Right lobe of liver (tissue), 6 donors: ENCODE measurements at regions not wholly inside any gene's neighbourhood (a gene's known extent, or its start where the extent isn't known, plus 50 kb on each side); places are given as distances from the start of the nearest gene placed in this dataset.

Experiments used
- ATAC-seq, 4 donors: fragments of 200-7000 bp; cut with Tn5 transposase; one replicate each; pipeline ENCODE4 v1.9.1; 2020; ENCODE audit warnings: mild to moderate bottlenecking in 4 of 4, moderate library complexity in 4 of 4
- DNase-seq, 3 donors: peaks; one replicate each; pipeline ENCODE4 v3.0.0-alpha.2; 2020
- H3K27ac ChIP-seq, 3 donors: fragments of 200-600 bp; one replicate each; pipeline ENCODE4 v1.8.0; 2022
- H3K27me3 ChIP-seq, 2 donors: fragments of 200-600 bp; one replicate each; pipeline ENCODE4 v1.8.0; 2022
- H3K36me3 ChIP-seq, 4 donors: fragments of 200-600 bp; sonication (generic) in 1 of 4; one replicate each; pipeline versions ENCODE4 v1.5.1 to v1.8.0; 2017 to 2022; ENCODE audit warnings: control low read depth in 1 of 4
- H3K4me1 ChIP-seq, 4 donors: fragments of 200-600 bp; sonication (generic) in 1 of 4; one replicate each; pipeline versions ENCODE4 v1.5.1 to v1.8.0; 2017 to 2022; ENCODE audit warnings: control low read depth in 1 of 4
- H3K4me3 ChIP-seq, 3 donors: fragments of 200-600 bp; one replicate each; pipeline ENCODE4 v1.8.0; 2022
- H3K9me3 ChIP-seq, 4 donors: fragments of 200-600 bp; sonication (generic) in 1 of 4; one replicate each; pipeline versions ENCODE4 v1.5.1 to v1.8.0; 2017 to 2022; ENCODE audit warnings: control low read depth in 1 of 4
- POLR2A ChIP-seq: fragments of 450-650 bp; IDR thresholded peaks from one replicate; pipeline ENCODE4 v1.6.1; 2017; ENCODE audit warnings: antibody characterized with exemption, mild to moderate bottlenecking
- WGBS: methylation state at CpG from one replicate; pipeline ENCODE4 v1.1.6; 2018; ENCODE audit warnings: low coverage, low lambda C conversion rate; ENCODE audit not compliant: insufficient coverage; ENCODE audit errors: missing lambda C conversion rate; 5-methylcytosine and 5-hydroxymethylcytosine counted together
- intact Hi-C, 2 donors: fragments of 100-400 bp; cut with DNase I; formaldehyde crosslinking; loops; one replicate each; pipeline versions ENCODE4 v1.11.2 to v1.14.1; 2022
- TF ChIP-seq, protein P1 (sequence below), 4 donors: fragments of 200-600 bp in 3 of 4; fragments of 450-650 bp in 1 of 4; IDR thresholded peaks; one replicate each; pipeline versions ENCODE4 v1.5.1 to v1.8.0; 2016 to 2022; ENCODE audit warnings: antibody characterized with exemption in 4 of 4, mild to moderate bottlenecking in 2 of 4
- donor health status: DM: no; HTN: yes; CAD: no.
- donor health status: DM: no; HTN: no; CAD: no.
- donor health status: DM: no; HTN: no; CAD: no.
- donor health status: DM: no; HTN: yes; CAD: no.
- donor health status: DM: no; HTN: yes; CAD: no.

DNA sequence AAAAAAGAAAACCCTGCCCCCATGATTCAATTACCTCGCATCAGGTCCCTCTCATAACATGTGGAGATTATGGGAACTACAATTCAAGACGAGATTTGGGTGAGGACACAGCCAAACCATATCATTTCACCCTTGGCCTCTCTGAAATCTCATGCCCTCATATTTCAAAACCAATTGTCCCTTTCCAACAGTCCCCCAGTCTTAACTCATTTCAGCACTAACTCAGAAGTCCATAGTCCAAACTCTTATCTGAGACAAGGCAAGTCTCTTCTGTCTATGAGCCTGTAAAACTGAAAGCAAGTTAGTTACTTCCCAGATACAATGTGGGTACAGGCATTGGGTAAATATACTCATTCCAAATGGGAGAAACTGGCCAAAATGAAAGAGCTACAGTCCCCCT lies 536.1 kb downstream of the MEI4 start:
- Histone ChIP-seq H3K36me3 (no peaks in the 10 kb centered on the region), H3K27ac (no peak overlapping the region), H3K4me1 (no peaks in the 10 kb centered on the region), H3K4me3 (no peak overlapping the region), H3K27me3 (no peaks in the 10 kb centered on the region), H3K9me3 (no peaks in the 10 kb centered on the region)
- ATAC-seq (no peak), DNase-seq (no peak)
- intact Hi-C loops: no loop called here
- WGBS: 65% methylated on average over 2 of the region's 2 CpGs
- TF ChIP-seq, protein P1, sequence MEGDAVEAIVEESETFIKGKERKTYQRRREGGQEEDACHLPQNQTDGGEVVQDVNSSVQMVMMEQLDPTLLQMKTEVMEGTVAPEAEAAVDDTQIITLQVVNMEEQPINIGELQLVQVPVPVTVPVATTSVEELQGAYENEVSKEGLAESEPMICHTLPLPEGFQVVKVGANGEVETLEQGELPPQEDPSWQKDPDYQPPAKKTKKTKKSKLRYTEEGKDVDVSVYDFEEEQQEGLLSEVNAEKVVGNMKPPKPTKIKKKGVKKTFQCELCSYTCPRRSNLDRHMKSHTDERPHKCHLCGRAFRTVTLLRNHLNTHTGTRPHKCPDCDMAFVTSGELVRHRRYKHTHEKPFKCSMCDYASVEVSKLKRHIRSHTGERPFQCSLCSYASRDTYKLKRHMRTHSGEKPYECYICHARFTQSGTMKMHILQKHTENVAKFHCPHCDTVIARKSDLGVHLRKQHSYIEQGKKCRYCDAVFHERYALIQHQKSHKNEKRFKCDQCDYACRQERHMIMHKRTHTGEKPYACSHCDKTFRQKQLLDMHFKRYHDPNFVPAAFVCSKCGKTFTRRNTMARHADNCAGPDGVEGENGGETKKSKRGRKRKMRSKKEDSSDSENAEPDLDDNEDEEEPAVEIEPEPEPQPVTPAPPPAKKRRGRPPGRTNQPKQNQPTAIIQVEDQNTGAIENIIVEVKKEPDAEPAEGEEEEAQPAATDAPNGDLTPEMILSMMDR (IDR thresholded peaks at IDR 0.05): no peak
- TF ChIP-seq POLR2A: no peak

DNA sequence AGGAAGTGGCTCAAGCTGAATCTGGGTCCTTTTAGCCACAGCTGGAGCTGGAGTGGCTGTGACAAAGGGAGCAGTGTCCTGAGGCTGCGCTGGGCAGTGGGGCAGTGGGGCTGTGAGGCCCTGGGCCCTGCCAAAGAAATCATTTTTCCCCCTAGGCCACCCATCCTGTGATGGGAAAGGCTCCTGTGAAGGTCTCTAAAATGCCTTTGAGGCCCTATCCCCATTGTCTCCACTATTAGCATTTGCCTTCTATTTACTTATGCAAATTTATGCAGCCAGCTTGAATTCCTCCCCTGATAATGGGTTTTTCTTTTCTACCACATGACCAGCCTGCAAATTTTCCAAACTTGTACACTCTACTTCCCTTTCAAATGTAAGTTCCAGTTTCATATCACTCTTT lies 539.2 kb downstream of the MEI4 start:
- Histone ChIP-seq H3K36me3 (no peaks in the 10 kb centered on the region), H3K9me3 (no peaks in the 10 kb centered on the region), H3K27ac (no peak overlapping the region), H3K27me3 (no peaks in the 10 kb centered on the region), H3K4me3 (no peak overlapping the region), H3K4me1 (no peaks in the 10 kb centered on the region)
- intact Hi-C loops: no loop called here
- TF ChIP-seq POLR2A: no peak
- TF ChIP-seq, protein P1 (IDR thresholded peaks at IDR 0.05): no peak
- no CpG with 5 or more reads among the region's 1 CpG for WGBS
- ATAC-seq (no peak), DNase-seq (no peak)

DNA sequence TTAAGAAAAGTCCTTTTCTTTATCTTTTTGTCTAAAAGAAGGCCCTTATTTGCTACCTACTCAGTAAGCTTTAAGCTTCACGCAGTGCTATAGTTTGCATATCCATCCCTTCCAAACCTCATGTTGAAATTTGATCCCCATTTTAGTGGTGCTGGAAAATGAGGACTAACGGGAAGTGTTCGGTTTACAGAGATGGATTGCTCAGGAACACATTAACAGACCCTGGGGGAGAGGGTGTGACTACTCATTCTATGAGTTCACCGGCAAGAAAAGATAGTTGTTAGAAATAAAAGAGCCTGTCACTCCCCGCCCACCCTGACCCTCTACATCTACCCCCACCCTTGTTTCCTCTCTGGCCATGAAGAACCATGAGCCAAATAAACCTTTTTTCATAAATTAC lies 546.2 kb downstream of the MEI4 start:
- intact Hi-C loops: no loop called here
- Histone ChIP-seq H3K9me3 (no peaks in the 10 kb centered on the region), H3K36me3 (no peaks in the 10 kb centered on the region), H3K4me1 (no peaks in the 10 kb centered on the region), H3K27ac (no peak overlapping the region), H3K4me3 (no peak overlapping the region), H3K27me3 (no peaks in the 10 kb centered on the region)
- TF ChIP-seq, protein P1 (IDR thresholded peaks at IDR 0.05): no peak
- TF ChIP-seq POLR2A: no peak
- DNase-seq: no peak
- ATAC-seq: no peak
- 48% methylated on average over 4 of the region's 5 CpGs for WGBS

DNA sequence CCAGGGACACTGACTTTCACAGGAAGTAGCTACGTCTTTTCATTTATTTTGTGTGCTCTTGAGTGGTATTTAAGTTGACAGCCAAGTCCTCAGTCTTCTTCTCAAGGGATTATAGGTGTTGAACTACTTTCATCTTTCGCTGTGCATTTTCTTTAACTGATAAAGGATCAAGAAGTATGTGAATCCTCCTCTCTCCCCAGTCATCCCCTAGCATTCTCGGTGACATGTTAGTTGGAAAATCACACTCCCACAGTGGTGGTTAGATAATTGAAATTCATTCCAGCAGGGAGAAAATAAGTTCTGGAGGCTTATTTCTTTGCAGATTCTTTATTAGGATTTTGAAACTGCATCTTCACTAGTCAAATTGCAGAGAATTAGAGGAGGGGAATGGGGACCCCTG lies 569.4 kb downstream of the MEI4 start:
- no peak for TF ChIP-seq POLR2A
- TF ChIP-seq, protein P1 (IDR thresholded peaks at IDR 0.05): no peak
- H3K4me1 ChIP-seq: no peaks in the 10 kb centered on the region
- H3K27ac ChIP-seq: no peak overlapping the region
- WGBS: 54% methylated on average over 3 of the region's 3 CpGs
- no peak for DNase-seq
- no peak for ATAC-seq
- H3K27me3 ChIP-seq: no peaks in the 10 kb centered on the region
- intact Hi-C loops: no loop called here
- H3K36me3 ChIP-seq: no peaks in the 10 kb centered on the region
- no peaks in the 10 kb centered on the region for H3K9me3 ChIP-seq
- no peak overlapping the region for H3K4me3 ChIP-seq

DNA sequence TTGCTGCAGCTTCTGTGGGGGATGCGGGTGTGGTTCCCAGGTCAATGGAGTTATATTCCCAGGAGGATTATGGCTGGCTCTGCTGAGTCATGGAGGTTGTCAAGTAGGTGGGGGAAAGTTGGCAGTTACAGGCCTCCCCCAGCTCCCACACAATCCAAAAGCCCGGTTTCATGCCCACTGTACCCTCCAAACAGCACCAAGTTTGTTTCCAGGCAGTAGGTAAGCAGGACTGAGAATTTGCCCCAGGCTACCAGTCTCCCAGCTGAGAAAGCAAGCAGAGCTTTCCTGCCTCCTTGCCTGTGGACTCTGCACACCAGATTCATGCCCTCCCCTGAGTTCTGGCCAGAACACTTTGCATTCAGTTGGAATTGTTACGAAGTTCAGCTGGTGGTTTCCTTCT lies 578.2 kb downstream of the MEI4 start:
- H3K27ac ChIP-seq: no peak overlapping the region
- ATAC-seq (no peak), DNase-seq (no peak)
- H3K4me1 ChIP-seq: no peaks in the 10 kb centered on the region
- H3K36me3 ChIP-seq: no peaks in the 10 kb centered on the region
- TF ChIP-seq, protein P1 (IDR thresholded peaks at IDR 0.05): no peak
- no peak for TF ChIP-seq POLR2A
- no peaks in the 10 kb centered on the region for H3K9me3 ChIP-seq
- WGBS: 100% methylated on average over 1 of the region's 3 CpGs
- intact Hi-C loops: no loop called here
- no peak overlapping the region for H3K4me3 ChIP-seq
- H3K27me3 ChIP-seq: no peaks in the 10 kb centered on the region
